Upper lobe of right lung (tissue), 1 donor: ENCODE measurements at regions not wholly inside any gene's neighbourhood (a gene's known extent, or its start where the extent isn't known, plus 50 kb on each side); places are given as distances from the start of the nearest gene placed in this dataset.
"Not testable (repeated sequence)": the region's sequence is repeated elsewhere in the genome, so short reads cannot be mapped to it uniquely, and the experiment has no call there.

Experiments
- ATAC-seq: fragments of 200-7000 bp; cut with Tn5 transposase; one replicate; pipeline ENCODE4 v1.9.1; 2020; ENCODE audit warnings: mild to moderate bottlenecking, moderate library complexity
- DNase-seq: peaks from one replicate; pipeline ENCODE4 v3.0.0-alpha.2; 2020
- H3K27ac ChIP-seq: fragments of 200-600 bp; one replicate; pipeline ENCODE4 v1.8.0; 2022
- H3K27me3 ChIP-seq: fragments of 200-600 bp; one replicate; pipeline ENCODE4 v1.8.0; 2022; ENCODE audit warnings: mild to moderate bottlenecking
- H3K36me3 ChIP-seq: fragments of 200-600 bp; one replicate; pipeline ENCODE4 v1.8.0; 2022
- H3K4me1 ChIP-seq: fragments of 200-600 bp; one replicate; pipeline ENCODE4 v1.8.0; 2022
- H3K4me3 ChIP-seq: fragments of 200-600 bp; one replicate; pipeline ENCODE4 v1.8.0; 2022; ENCODE audit warnings: mild to moderate bottlenecking
- H3K9me3 ChIP-seq: fragments of 200-600 bp; one replicate; pipeline ENCODE4 v1.8.0; 2022
- intact Hi-C: fragments of 100-400 bp; cut with DNase I; formaldehyde crosslinking; loops from one replicate; pipeline ENCODE4 v1.11.0; 2022
- TF ChIP-seq, protein P1 (sequence below): fragments of 200-600 bp; IDR thresholded peaks from one replicate; pipeline ENCODE4 v1.8.0; 2022; ENCODE audit warnings: antibody characterized with exemption
- donor health status: DM: no; HTN: yes; CAD: no; lungs with severe emphysema.

DNA sequence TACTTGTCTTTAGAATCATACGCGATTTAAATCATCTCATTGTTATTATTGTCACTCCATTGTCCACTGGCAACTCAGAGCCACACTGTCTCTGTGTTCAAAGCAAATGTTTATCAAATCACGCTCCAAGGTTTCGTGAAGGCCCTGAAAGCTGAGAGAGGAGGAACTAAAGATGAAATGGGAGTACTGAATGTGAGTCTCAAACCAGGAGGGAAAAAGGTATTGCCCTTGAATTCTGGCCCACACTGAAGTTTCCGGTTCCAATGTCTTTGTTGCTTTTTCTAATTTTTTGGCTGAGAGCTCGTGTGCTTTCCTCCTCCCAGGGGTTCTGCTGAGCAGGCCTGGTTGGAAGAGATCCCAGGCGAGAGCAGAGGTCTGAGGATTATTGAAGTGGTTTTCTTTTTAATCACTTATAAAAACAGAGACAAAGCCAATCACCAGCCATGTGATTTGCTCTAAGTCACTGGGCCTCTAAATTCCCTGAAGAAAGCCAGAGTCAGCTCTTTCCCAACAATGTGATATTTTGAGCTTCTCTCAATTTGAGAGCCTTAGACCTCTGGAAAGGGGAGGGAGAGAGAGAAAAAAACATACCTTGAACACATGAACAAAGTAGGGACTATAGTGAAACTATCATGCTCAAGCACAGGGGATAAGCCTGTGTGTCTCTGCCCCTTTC lies 420.8 kb upstream of the GRAMD2B start:
- Histone ChIP-seq H3K36me3 (no peaks in the 10 kb centered on the region), H3K4me3 (no peak overlapping the region), H3K27ac (no peak overlapping the region), H3K4me1 (peaks cover 14% of the 10 kb centered on the region), H3K27me3 (no peaks in the 10 kb centered on the region), H3K9me3 (no peaks in the 10 kb centered on the region)
- intact Hi-C loops, result no loop called here
- DNase-seq (no peak), ATAC-seq (peak; percentile 61)
- TF ChIP-seq, protein P1, sequence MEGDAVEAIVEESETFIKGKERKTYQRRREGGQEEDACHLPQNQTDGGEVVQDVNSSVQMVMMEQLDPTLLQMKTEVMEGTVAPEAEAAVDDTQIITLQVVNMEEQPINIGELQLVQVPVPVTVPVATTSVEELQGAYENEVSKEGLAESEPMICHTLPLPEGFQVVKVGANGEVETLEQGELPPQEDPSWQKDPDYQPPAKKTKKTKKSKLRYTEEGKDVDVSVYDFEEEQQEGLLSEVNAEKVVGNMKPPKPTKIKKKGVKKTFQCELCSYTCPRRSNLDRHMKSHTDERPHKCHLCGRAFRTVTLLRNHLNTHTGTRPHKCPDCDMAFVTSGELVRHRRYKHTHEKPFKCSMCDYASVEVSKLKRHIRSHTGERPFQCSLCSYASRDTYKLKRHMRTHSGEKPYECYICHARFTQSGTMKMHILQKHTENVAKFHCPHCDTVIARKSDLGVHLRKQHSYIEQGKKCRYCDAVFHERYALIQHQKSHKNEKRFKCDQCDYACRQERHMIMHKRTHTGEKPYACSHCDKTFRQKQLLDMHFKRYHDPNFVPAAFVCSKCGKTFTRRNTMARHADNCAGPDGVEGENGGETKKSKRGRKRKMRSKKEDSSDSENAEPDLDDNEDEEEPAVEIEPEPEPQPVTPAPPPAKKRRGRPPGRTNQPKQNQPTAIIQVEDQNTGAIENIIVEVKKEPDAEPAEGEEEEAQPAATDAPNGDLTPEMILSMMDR, result no peak

DNA sequence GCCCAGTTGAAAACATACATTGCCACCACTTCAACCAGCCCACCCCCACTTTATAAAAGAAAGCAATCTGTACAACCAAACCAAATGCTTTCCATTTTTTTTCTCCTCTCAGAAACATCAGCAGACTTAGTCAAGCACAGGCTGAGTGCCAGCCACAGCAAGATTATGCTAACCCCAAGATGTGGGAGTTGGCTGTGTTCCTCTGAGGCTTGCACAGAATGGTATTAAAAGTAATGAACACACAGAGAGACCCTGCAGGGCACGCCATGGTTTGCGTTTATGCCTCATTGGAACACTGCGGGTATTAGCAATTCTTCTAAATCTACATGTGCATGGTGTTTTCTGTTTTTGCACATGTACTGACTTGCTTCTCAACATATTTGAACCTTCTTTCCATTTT lies 419.9 kb upstream of the GRAMD2B start:
- TF ChIP-seq, protein P1, result no peak
- no peaks in the 10 kb centered on the region for H3K27me3 ChIP-seq
- H3K4me1 ChIP-seq, result peaks cover 14% of the 10 kb centered on the region
- intact Hi-C loops, result no loop called here
- ATAC-seq, result no peak
- no peaks in the 10 kb centered on the region for H3K36me3 ChIP-seq
- H3K9me3 ChIP-seq, result no peaks in the 10 kb centered on the region
- no peak overlapping the region for H3K4me3 ChIP-seq
- no peak for DNase-seq
- H3K27ac ChIP-seq, result no peak overlapping the region

DNA sequence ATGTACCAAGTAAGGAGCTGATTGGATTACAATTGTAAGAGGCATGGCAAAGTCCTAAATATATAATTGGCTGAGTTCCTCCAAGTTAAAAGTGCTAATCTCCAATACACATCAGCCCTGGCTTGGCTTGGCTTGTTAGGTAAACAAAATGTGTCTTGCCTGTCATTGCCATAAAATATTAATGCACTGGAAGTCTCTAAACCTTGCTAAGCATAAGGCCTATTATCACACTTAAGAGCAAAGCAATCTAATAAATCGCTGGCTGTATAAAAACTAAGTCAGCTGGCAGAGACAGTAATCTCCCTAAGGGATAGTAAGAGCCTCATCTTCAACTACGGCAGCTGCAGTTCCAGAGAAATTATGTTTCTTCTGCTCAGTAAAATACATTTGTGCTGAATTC lies 418.6 kb upstream of the GRAMD2B start:
- no peak for ATAC-seq
- DNase-seq, result no peak
- Histone ChIP-seq H3K9me3 (no peaks in the 10 kb centered on the region), H3K4me3 (no peak overlapping the region), H3K4me1 (peaks cover 14% of the 10 kb centered on the region), H3K27me3 (no peaks in the 10 kb centered on the region), H3K27ac (no peak overlapping the region), H3K36me3 (no peaks in the 10 kb centered on the region)
- intact Hi-C loops, result no loop called here
- TF ChIP-seq, protein P1, result no peak

DNA sequence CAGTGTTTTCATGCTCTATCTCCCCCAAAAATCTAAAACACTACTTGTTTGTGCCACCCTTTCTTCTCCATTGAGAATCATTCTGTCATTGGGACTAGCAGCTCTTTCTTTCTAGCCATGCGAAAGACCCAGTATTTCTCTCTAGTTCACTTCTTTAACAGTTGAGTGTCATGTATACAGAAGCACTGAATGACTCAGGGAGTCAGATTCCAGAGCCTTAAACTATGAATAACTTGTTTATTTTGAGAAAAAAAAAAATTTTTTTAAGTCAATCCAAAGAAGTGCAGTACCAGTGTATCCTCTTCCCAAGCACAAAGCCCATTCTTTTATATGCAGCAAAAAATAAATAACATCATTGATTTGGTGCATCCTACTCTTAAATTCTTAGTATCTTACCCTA lies 415.4 kb upstream of the GRAMD2B start:
- Histone ChIP-seq H3K4me1 (peaks cover 6% of the 10 kb centered on the region), H3K4me3 (no peak overlapping the region), H3K9me3 (no peaks in the 10 kb centered on the region), H3K27ac (no peak overlapping the region), H3K36me3 (no peaks in the 10 kb centered on the region), H3K27me3 (no peaks in the 10 kb centered on the region)
- TF ChIP-seq, protein P1, result no peak
- DNase-seq (no peak), ATAC-seq (no peak)
- intact Hi-C loops, result no loop called here

DNA sequence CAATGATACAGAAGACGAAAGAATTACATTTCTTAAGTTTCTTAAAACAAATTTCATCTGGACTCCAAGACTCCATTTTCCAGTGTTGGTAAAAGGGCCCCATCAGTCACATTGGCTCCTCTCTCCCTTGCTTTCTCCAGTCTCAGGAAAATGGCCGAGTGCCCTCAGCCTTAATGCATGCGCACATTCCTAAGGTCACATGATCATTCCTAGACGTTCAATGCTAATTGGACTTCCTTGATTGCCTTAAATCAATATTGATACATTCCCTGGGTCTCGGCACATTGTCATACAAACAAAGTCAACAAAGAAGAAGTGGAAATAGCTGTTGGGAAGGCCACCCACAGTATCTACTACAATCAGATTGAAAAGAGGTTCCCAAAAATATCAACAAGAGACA lies 413.6 kb upstream of the GRAMD2B start:
- intact Hi-C loops, result no loop called here
- H3K4me1 ChIP-seq, result no peaks in the 10 kb centered on the region
- H3K36me3 ChIP-seq, result no peaks in the 10 kb centered on the region
- DNase-seq (no peak), ATAC-seq (no peak)
- TF ChIP-seq, protein P1, result no peak
- H3K27me3 ChIP-seq, result no peaks in the 10 kb centered on the region
- H3K4me3 ChIP-seq, result no peak overlapping the region
- no peaks in the 10 kb centered on the region for H3K9me3 ChIP-seq
- no peak overlapping the region for H3K27ac ChIP-seq

DNA sequence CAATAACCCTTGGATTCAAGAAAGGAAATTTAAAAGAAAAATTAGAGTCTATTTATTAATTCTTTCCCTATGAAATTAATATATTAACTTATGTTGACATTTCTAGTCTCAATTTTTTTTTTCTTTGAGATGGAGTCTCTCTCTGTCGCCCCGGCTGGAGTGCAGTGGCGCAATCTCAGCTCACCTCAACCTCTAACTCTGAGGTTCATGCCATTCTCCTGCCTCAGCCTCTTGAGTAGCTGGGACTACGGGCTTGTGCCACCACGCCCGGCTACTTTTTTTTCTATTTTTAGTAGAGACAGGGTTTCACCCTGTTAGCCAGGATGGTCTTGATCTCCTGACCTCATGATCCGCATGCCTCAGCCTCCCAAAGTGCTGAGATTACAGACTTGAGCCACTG lies 411.7 kb upstream of the GRAMD2B start:
- H3K27me3 ChIP-seq, DNase-seq, H3K4me3 ChIP-seq, H3K27ac ChIP-seq, H3K9me3 ChIP-seq, intact Hi-C loops, H3K36me3 ChIP-seq, H3K4me1 ChIP-seq: not testable (repeated sequence)
- ATAC-seq, result peak; percentile 56
